Right lobe of liver (tissue), 6 donors: ENCODE measurements at regions not wholly inside any gene's neighbourhood (a gene's known extent, or its start where the extent isn't known, plus 50 kb on each side); places are given as distances from the start of the nearest gene placed in this dataset.

Source experiments
- ATAC-seq, 4 donors: fragments of 200-7000 bp; cut with Tn5 transposase; one replicate each; pipeline ENCODE4 v1.9.1; 2020; ENCODE audit warnings: mild to moderate bottlenecking in 4 of 4, moderate library complexity in 4 of 4
- DNase-seq, 3 donors: peaks; one replicate each; pipeline ENCODE4 v3.0.0-alpha.2; 2020
- H3K27ac ChIP-seq, 3 donors: fragments of 200-600 bp; one replicate each; pipeline ENCODE4 v1.8.0; 2022
- H3K27me3 ChIP-seq, 2 donors: fragments of 200-600 bp; one replicate each; pipeline ENCODE4 v1.8.0; 2022
- H3K36me3 ChIP-seq, 4 donors: fragments of 200-600 bp; sonication (generic) in 1 of 4; one replicate each; pipeline versions ENCODE4 v1.5.1 to v1.8.0; 2017 to 2022; ENCODE audit warnings: control low read depth in 1 of 4
- H3K4me1 ChIP-seq, 4 donors: fragments of 200-600 bp; sonication (generic) in 1 of 4; one replicate each; pipeline versions ENCODE4 v1.5.1 to v1.8.0; 2017 to 2022; ENCODE audit warnings: control low read depth in 1 of 4
- H3K4me3 ChIP-seq, 3 donors: fragments of 200-600 bp; one replicate each; pipeline ENCODE4 v1.8.0; 2022
- H3K9me3 ChIP-seq, 4 donors: fragments of 200-600 bp; sonication (generic) in 1 of 4; one replicate each; pipeline versions ENCODE4 v1.5.1 to v1.8.0; 2017 to 2022; ENCODE audit warnings: control low read depth in 1 of 4
- POLR2A ChIP-seq: fragments of 450-650 bp; IDR thresholded peaks from one replicate; pipeline ENCODE4 v1.6.1; 2017; ENCODE audit warnings: antibody characterized with exemption, mild to moderate bottlenecking
- WGBS: methylation state at CpG from one replicate; pipeline ENCODE4 v1.1.6; 2018; ENCODE audit warnings: low coverage, low lambda C conversion rate; ENCODE audit not compliant: insufficient coverage; ENCODE audit errors: missing lambda C conversion rate; 5-methylcytosine and 5-hydroxymethylcytosine counted together
- intact Hi-C, 2 donors: fragments of 100-400 bp; cut with DNase I; formaldehyde crosslinking; loops; one replicate each; pipeline versions ENCODE4 v1.11.2 to v1.14.1; 2022
- TF ChIP-seq, protein P1 (sequence below), 4 donors: fragments of 200-600 bp in 3 of 4; fragments of 450-650 bp in 1 of 4; IDR thresholded peaks; one replicate each; pipeline versions ENCODE4 v1.5.1 to v1.8.0; 2016 to 2022; ENCODE audit warnings: antibody characterized with exemption in 4 of 4, mild to moderate bottlenecking in 2 of 4
- donor health status: DM: no; HTN: yes; CAD: no.
- donor health status: DM: no; HTN: no; CAD: no.
- donor health status: DM: no; HTN: no; CAD: no.
- donor health status: DM: no; HTN: yes; CAD: no.
- donor health status: DM: no; HTN: yes; CAD: no.

DNA sequence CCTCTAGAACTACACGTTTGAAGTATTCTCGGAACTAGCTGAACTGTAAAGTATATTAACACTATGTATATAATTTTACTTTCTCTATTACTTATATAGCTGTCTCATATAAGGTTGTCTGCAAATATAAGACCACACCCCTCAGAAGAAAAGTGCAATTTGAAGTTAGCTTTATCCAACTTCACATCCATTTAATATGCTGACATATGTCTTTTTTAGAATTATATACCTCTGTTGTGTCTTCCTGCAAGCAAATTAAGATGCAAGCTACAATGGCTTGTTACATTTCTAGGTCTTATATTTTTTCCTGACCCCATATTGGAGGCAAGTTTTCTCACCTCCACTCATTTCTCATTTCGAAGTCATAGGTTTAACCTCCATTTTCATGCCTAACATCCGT is 349.0 kb upstream of the AGA start:
- intact Hi-C loops, result no loop called here
- no peaks in the 10 kb centered on the region for H3K9me3 ChIP-seq
- H3K4me3 ChIP-seq, result no peak overlapping the region
- 50% methylated on average over 4 of the region's 4 CpGs for WGBS
- no peaks in the 10 kb centered on the region for H3K4me1 ChIP-seq
- TF ChIP-seq POLR2A, result no peak
- TF ChIP-seq, protein P1, sequence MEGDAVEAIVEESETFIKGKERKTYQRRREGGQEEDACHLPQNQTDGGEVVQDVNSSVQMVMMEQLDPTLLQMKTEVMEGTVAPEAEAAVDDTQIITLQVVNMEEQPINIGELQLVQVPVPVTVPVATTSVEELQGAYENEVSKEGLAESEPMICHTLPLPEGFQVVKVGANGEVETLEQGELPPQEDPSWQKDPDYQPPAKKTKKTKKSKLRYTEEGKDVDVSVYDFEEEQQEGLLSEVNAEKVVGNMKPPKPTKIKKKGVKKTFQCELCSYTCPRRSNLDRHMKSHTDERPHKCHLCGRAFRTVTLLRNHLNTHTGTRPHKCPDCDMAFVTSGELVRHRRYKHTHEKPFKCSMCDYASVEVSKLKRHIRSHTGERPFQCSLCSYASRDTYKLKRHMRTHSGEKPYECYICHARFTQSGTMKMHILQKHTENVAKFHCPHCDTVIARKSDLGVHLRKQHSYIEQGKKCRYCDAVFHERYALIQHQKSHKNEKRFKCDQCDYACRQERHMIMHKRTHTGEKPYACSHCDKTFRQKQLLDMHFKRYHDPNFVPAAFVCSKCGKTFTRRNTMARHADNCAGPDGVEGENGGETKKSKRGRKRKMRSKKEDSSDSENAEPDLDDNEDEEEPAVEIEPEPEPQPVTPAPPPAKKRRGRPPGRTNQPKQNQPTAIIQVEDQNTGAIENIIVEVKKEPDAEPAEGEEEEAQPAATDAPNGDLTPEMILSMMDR (IDR thresholded peaks at IDR 0.05), result no peak
- H3K27me3 ChIP-seq, result no peaks in the 10 kb centered on the region
- no peak overlapping the region for H3K27ac ChIP-seq
- no peak for DNase-seq
- ATAC-seq, result no peak
- no peaks in the 10 kb centered on the region for H3K36me3 ChIP-seq

DNA sequence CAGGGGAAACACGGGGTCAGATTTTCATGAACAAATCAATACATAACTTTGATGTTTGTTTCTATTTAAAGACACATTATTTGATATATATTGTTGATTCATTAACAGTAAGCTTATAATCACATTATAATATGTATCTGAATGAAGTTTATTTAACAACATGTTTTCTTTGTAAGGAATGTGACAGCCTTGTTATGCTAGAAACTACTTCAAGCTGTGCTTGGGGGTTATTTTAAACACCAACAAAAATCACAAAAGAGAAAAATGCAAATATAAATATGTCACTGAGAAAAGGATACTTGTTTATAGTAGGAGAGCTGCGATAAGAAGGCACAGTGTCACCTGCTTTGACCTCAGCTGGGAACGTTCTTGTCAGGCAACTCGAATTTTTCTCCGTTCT is 354.6 kb upstream of the AGA start:
- Histone ChIP-seq H3K4me1 (no peaks in the 10 kb centered on the region), H3K4me3 (no peak overlapping the region), H3K36me3 (no peaks in the 10 kb centered on the region), H3K27me3 (no peaks in the 10 kb centered on the region), H3K27ac (no peak overlapping the region), H3K9me3 (no peaks in the 10 kb centered on the region)
- intact Hi-C loops, result no loop called here
- ATAC-seq (no peak), DNase-seq (no peak)
- 21% methylated on average over 5 of the region's 5 CpGs for WGBS
- TF ChIP-seq, protein P1 (IDR thresholded peaks at IDR 0.05), result no peak
- TF ChIP-seq POLR2A, result no peak

DNA sequence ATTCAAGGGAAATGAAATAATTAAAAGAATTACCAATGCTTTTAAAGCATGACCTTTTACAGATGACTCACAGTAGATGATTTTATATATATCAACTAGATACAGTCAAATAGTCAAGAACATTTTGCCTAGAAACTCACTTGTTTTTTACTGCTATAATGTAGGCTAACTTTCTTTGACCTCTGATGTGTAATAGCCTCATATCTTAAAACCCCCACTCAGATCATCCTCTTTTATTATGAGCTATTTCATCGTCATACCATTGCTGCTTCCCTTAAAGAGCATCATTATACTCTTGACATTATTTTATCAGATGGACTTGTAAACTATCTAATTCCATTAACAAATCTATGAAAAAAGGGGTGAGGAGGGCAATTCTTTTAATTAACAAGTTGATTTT is 355.9 kb upstream of the AGA start:
- no peak for TF ChIP-seq POLR2A
- TF ChIP-seq, protein P1 (IDR thresholded peaks at IDR 0.05), result no peak

DNA sequence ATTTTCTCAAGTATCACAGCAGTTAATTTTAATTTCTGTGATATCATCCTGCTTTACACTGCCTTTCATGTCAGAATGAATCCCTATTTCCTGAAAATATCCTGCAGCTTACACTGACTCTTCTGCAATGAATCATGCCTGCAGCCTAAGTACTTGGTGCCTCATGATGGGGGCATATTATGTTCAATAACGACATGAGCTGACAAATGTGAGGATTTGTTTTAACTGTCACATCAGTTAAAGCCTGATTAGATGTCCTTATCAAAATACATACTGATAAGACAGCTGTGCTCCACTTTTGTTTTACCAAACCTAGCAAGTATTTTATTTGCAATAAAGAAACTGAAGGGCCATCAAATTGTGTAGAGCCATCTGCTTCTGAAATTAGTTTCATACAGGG is 359.9 kb upstream of the AGA start:
- DNase-seq, result no peak
- no peak overlapping the region for H3K27ac ChIP-seq
- no peaks in the 10 kb centered on the region for H3K36me3 ChIP-seq
- H3K9me3 ChIP-seq, result no peaks in the 10 kb centered on the region
- ATAC-seq, result no peak
- no peak overlapping the region for H3K4me3 ChIP-seq
- no peaks in the 10 kb centered on the region for H3K27me3 ChIP-seq
- TF ChIP-seq, protein P1 (IDR thresholded peaks at IDR 0.05), result no peak
- TF ChIP-seq POLR2A, result no peak
- 32% methylated on average over 1 of the region's 1 CpG for WGBS
- intact Hi-C loops, result no loop called here
- H3K4me1 ChIP-seq, result no peaks in the 10 kb centered on the region

More for the DNA sequence above, 355.9 kb upstream of the AGA start:
- WGBS, result 58% methylated on average over 1 of the region's 1 CpG
- H3K36me3 ChIP-seq, result no peaks in the 10 kb centered on the region
- DNase-seq, result no peak
- ATAC-seq, result no peak
- no peaks in the 10 kb centered on the region for H3K9me3 ChIP-seq
- no peaks in the 10 kb centered on the region for H3K27me3 ChIP-seq
- intact Hi-C loops, result no loop called here
- H3K4me3 ChIP-seq, result no peak overlapping the region
- no peak overlapping the region for H3K27ac ChIP-seq
- H3K4me1 ChIP-seq, result no peaks in the 10 kb centered on the region

DNA sequence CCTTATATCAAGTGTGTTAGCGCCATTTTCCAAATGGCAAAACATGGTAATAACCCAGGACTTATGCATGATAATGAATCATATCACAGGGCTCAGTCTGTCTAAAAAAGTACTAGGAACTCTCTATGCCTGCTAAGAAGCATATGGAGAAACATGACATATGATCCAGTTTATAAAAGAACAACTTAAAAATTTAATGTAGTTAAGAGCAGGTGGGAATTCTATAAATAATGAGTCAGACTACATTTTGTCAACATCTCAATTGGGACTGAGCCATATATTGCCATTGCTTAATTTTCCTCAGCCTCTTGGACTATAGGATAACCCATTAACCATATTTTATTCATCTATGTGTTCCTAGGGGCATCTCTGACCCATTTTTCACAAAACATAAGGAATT is 360.4 kb upstream of the AGA start:
- Histone ChIP-seq H3K27ac (no peak overlapping the region), H3K36me3 (no peaks in the 10 kb centered on the region), H3K9me3 (no peaks in the 10 kb centered on the region), H3K4me3 (no peak overlapping the region), H3K4me1 (no peaks in the 10 kb centered on the region), H3K27me3 (no peaks in the 10 kb centered on the region)
- intact Hi-C loops, result no loop called here
- ATAC-seq, result no peak
- DNase-seq, result no peak
- no peak for TF ChIP-seq POLR2A
- TF ChIP-seq, protein P1 (IDR thresholded peaks at IDR 0.05), result no peak
- WGBS, result 56% methylated on average over 1 of the region's 1 CpG
